ENCODE measurements at regions not wholly inside any gene's neighbourhood (a gene's known extent, or its start where the extent isn't known, plus 50 kb on each side); places are given as distances from the start of the nearest gene placed in this dataset.

DNA sequence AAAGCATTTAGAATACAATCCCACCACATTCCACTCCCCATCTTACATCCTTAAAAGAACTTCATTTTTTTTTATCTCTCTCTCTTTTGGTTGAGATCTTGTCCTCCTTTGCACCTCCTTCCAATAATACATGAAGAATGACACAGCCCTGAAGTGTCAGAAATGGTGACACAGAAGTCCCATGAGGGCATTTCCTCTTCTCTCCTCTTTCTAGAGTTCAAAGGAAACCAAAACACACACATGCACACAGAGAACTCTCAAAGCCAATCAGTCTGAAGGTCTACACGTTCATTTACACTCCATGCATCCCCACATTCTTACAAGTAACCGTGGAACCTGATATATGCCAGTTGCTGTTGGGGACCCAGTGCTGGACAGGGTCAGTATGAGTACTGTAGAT, 450.7 kb downstream of the HNRNPD start:
- no peak for DNase-seq

- peak; percentile 26 for DNase-seq
Observed at GRCh38 chr4:81922313-81922712, 450.6 kb upstream of the RASGEF1B start.

- no peak for DNase-seq
Observed at GRCh38 chr4:81921751-81922159, 450.0 kb upstream of the RASGEF1B start.

GRCh38 chr4:81919810-81920209, 448.1 kb upstream of the RASGEF1B start:
- DNase-seq, result no peak

DNA sequence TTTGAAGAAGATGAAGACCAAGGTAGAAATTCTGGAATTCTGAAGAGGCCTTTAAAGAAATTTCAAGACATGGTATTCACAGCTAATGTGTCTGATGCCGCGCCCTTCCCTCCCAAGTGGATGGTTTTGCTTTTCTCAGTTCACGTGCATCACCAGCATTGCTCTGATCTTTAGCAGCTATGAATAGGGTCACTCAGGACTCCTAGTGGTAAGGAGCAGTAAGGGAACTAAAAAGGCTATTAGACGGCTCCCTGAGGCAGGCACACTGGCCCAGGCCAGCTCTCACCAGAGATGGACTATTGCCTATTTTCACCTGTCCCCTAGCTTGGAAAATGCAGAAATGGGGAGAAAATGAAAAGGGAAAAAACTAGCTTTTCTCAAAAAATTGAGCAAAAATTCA, 447.5 kb upstream of the RASGEF1B start:
- no peak for DNase-seq

DNA sequence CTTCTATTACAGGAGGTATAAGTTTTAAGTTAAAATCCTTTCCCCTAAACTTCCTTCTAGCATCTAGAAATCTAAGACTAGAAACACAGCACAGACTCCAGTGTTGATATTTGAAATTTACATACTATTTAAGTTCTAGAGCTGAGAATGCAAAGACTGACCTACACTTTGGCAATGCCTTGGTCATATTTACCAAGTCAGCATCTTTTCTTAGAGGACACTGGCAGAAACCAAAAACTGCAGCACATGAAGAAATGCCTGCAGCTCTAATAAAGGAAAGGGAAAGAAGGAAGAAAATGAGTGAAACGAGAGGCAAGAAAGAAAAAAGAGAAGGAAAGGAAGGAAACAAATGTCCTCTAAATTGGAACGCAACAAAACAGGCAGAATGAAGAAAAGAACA, 443.7 kb upstream of the RASGEF1B start:
- DNase-seq, result no peak

DNA sequence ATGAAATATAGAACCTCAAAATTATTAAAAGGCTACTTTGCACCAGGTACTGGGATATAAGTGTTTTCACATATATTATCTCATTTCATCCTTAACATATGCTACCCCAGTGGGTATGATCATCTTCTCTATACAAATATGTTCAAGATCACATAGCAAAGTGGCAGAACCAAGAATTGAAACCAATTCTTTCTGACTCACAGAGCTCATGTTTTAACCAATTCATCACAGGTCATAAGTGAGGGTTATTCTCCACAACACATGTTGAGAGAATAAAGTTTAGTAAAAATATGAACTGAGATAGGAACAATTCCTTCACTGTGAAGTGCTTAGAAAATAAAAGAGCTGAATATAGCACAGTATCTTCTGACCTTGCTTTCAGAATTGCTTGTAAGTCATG, 442.9 kb upstream of the RASGEF1B start:
- no peak for DNase-seq

GRCh38 chr4:81913427-81913879, 441.7 kb upstream of the RASGEF1B start:
- peak; percentile 73 for DNase-seq

DNA sequence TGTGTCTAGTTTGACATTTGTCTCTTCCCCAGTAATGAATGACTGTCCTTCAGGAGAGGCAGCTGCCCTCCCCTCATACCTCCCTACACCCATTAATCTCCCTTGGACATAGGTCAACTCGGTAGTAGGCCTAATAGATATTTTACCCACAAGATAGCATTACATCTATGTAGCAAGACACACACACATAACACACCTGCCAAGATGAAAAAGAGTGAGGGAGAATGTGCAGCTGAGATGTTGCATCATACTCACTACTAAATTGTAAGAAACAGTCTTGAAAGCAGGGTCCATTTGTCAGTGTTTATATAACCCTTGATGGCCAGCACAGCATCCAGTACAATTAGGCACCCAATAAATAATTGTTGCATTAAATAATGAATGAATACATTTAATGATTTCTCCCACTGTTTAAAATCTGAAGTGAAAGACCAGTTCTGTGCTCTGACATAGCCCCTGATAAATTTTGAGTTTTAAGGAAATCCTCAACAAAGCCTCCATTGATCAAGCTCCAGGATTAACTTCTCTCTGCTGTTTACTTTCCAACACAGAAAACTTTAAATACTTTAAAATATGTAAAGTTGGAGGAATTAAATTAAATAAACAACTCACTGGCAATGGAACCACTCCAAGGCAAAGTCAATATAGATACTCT, 440.8 kb upstream of the RASGEF1B start:
- peak; percentile 21 for DNase-seq

- DNase-seq, result no peak
Observed at GRCh38 chr4:81906905-81907304, 435.2 kb upstream of the RASGEF1B start.

DNA sequence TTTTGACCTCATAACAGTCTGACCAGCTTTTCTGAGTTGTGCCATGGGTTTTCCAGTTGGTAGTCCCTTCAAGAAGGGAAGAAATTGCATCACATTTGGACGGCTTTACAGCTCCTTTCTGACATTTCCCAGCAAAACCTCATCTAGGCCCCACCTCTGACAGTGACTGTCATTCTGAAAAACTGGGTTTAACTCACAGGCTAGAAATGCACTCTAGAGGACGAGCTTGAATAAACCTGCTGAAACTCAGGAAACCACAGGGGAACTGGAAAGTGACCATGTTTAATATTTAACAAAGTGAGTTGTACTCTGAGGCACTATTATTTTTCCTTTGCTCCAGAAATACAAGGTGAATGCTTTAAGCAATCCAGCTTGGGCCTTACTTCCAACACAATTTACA, 434.3 kb upstream of the RASGEF1B start:
- DNase-seq, result no peak

DNA sequence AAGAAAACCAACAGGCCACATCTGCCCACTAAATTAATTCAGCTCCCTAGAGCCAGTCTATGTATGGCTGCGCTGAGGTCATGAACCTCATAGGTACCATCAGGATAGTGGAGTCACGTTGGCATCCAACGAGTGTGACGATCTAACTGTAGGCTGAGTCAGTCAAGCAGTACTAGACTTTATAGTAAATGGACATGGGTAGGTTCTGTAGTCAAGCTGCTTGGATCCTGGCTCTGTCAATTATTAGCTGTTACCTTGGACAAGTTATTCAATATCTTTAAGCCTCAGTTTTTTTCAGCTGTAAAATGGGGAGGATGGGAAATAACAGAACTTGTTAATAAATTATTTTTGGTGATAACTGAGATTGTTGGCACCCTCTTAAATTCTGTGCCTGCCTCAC, 432.4 kb upstream of the RASGEF1B start:
- no peak for DNase-seq

- DNase-seq, result no peak
Observed at GRCh38 chr4:81903212-81903611, 431.5 kb upstream of the RASGEF1B start.

DNA sequence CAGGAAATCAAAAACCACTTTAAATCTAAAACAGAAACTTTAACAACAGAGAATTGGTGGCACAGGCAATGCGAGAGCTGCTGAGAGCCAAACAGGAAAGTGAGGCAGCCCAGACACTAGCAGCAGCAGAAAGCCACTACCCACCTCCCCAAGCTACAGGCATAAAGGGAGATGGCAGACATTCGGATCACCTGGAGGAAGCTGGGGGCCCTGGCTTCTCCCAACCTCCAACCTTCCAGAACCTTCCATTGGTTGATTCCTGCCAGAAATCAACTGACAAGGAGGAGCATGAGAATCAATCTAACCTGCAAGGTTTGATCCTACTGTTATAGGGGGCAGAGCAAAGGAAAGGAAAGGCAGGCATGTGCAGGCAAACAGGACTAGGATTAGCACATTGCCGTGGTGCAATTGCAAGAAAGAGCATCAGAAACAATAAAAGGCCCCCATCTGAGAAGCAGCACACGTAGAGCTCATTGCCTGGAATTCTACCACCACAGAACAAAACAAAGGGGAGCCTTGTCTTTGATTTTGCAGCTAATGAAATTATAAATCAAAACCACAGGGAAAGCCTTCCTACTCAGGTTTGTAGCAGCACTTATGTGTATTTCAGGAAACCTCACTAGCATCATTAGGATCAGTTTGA, 427.3 kb upstream of the RASGEF1B start:
- DNase-seq, result no peak

- no peak for DNase-seq
Observed at GRCh38 chr4:81896936-81897335, 425.2 kb upstream of the RASGEF1B start.

DNA sequence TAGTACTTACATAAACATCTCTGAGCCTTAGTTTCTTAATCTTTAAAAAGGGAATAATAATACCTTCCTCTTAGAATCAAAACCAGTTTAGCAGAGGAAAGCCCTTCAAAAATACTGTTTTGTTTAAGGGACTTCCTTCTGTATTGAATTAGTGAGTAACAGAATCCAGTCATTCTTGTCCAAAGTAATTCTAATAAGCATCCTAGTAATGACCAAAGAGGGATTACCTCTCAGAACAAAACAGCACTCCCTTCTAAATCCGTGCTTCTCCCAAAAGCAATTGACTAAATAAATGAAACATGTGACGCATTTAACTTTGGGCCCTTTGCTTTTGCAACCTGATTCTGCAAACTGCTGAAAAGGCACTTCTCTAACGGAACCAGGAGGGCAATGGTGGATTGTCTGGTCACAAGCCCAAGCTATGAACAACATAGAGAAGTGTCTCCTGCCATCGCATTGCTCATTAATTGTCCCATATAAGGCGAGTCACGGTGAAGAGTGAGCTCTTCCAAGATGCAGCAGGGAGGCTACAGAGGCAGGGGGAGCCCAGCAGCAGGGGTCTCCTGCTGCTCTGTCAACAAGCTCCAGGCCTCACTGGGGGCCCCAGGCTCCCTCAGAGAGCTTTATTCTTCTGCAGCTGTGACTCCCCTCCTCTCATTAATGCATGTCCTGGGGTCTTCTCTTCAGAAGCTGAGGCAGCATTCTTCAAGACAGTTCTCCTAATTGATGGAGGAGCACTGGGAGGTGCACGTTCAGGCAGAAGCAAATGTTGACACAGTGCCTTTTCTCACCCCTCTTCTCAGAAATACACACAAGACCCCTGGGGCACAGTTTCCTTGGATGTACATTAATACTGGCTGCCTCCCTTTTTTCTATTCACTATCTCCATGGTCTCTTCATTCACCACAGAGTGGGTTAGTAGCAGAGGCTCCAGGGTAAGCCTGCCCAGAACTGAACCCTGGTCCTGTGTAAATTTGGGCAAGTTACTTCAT, 419.6 kb upstream of the RASGEF1B start:
- no peak for DNase-seq

GRCh38 chr4:81884986-81885385, 413.3 kb upstream of the RASGEF1B start:
- DNase-seq, result no peak

DNA sequence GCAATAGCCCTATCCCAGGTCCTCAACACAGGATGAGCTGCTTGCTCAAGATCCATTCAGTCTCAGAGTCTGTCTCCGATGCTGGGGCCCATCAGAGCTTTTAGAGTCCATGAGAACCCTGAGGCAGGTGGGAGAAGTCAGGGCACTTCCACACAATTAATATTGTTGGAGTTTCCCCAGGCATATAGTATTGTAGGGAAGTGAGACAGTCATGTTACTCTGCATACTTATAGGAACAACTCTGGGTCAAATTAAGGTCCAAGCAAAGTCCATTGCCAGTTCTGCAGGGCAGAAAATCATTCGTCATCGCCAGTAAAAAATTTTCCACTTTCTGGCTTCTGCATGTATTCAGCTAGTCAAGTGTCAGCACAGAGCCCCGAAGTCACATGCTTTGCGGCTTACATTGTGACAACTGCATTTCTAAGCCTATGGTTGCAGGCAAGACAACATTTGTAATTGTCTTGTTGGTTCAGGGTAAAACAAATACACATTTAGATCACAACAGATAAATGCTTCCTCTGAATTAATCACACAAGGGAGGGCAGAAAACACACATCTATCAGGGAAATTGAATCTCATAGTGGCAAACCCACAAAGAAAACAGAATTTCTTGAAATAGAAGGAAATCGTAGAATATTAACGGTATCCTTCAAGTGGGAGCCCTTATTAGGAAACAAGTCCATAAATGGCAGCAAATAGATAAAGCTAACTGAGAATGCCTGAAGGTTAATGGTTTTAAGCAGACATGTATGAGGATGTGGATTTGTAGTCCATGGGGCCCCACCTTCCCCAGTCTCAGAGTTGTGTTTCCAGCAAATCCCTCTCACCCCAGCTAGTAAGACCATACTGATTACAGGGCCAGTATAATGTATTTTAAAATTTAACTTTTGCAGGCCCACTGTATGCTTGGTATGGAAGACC, 412.1 kb upstream of the RASGEF1B start:
- DNase-seq, result no peak

DNA sequence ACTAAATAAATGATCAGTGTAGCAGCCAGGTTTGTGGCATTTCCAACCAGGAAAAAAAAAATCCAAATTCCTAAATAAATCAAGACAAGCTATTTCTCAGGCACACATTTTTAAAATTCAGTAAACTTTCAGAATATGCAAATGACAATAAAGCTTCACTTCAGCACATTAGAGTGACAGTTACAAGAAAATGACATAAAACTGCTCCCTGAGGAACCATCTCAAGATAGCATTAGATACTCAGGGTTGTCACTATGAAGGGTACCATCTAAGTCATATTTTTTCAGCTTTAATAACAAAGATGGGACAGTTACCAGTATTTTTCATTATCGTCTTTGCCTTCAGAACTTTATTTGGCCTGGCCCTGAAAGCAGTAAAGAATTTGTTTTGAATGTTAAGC, 411.3 kb upstream of the RASGEF1B start:
- no peak for DNase-seq

GRCh38 chr4:81881855-81882621, 410.3 kb upstream of the RASGEF1B start:
- peak; percentile 23 for DNase-seq

DNA sequence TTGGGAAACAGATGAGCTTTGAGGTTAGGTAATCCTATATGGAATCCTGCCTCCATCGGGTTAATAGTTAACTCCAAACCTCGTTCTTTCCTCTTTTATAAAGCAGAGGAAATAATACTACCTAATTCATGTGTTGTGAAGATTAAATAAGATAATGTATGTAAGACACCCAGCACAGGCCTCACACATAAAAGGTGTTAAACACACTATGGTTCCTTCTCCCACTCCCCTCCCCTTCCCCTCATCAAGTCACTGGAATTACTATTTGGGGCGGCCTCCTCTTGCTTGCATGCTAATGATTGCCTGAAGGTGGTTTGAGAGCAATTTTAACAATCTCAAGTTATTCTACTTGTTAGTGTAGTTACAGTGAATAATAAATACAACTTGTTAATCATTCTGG, 404.4 kb upstream of the RASGEF1B start:
- no peak for DNase-seq

Measured in tongue (tissue), 1 donor.